ENCODE measurements at regions not wholly inside any gene's neighbourhood (a gene's known extent, or its start where the extent isn't known, plus 50 kb on each side); places are given as distances from the start of the nearest gene placed in this dataset.

- no peaks in the 10 kb centered on the region for H3K4me1 ChIP-seq (ENCODE audit: insufficient read depth, poor library complexity, severe bottlenecking)
- no peak for DNase-seq (ENCODE audit: low spot score)
- no peaks in the 10 kb centered on the region for H3K9me3 ChIP-seq (ENCODE audit: severe bottlenecking)
- TF ChIP-seq CTCF (IDR thresholded peaks at IDR 0.05; ENCODE audit: poor library complexity, severe bottlenecking) = no peak
- no peaks in the 10 kb centered on the region for H3K27me3 ChIP-seq (ENCODE audit: insufficient read depth, poor library complexity, severe bottlenecking)
- no peak overlapping the region for H3K4me3 ChIP-seq (ENCODE audit: severe bottlenecking)
- no peak overlapping the region for H3K27ac ChIP-seq (ENCODE audit: poor library complexity, severe bottlenecking)
- no peaks in the 10 kb centered on the region for H3K36me3 ChIP-seq (ENCODE audit: low read depth)
- no peak for ATAC-seq (ENCODE audit: low read depth)
Observed at GRCh38 chr3:64398476-64398875, 173.2 kb upstream of the PRICKLE2 start.

- TF ChIP-seq CTCF (IDR thresholded peaks at IDR 0.05; ENCODE audit: poor library complexity, severe bottlenecking) = no peak
- H3K27ac ChIP-seq (ENCODE audit: poor library complexity, severe bottlenecking) = no peak overlapping the region
- ATAC-seq (ENCODE audit: low read depth) = no peak
- H3K36me3 ChIP-seq (ENCODE audit: low read depth) = no peaks in the 10 kb centered on the region
- no peaks in the 10 kb centered on the region for H3K27me3 ChIP-seq (ENCODE audit: insufficient read depth, poor library complexity, severe bottlenecking)
- H3K4me3 ChIP-seq (ENCODE audit: severe bottlenecking) = no peak overlapping the region
- no peak for DNase-seq (ENCODE audit: low spot score)
- no peaks in the 10 kb centered on the region for H3K4me1 ChIP-seq (ENCODE audit: insufficient read depth, poor library complexity, severe bottlenecking)
- no peaks in the 10 kb centered on the region for H3K9me3 ChIP-seq (ENCODE audit: severe bottlenecking)
Observed at GRCh38 chr3:64398006-64398405, 172.7 kb upstream of the PRICKLE2 start.

GRCh38 chr3:64397573-64397972, 172.3 kb upstream of the PRICKLE2 start:
- Histone ChIP-seq H3K4me1 (ENCODE audit: insufficient read depth, poor library complexity, severe bottlenecking) (no peaks in the 10 kb centered on the region), H3K36me3 (ENCODE audit: low read depth) (no peaks in the 10 kb centered on the region), H3K4me3 (ENCODE audit: severe bottlenecking) (no peak overlapping the region), H3K27me3 (ENCODE audit: insufficient read depth, poor library complexity, severe bottlenecking) (no peaks in the 10 kb centered on the region), H3K27ac (ENCODE audit: poor library complexity, severe bottlenecking) (no peak overlapping the region), H3K9me3 (ENCODE audit: severe bottlenecking) (no peaks in the 10 kb centered on the region)
- no peak for DNase-seq (ENCODE audit: low spot score)
- no peak for ATAC-seq (ENCODE audit: low read depth)
- TF ChIP-seq CTCF (IDR thresholded peaks at IDR 0.05; ENCODE audit: poor library complexity, severe bottlenecking) = no peak

GRCh38 chr3:64395490-64395889, 170.2 kb upstream of the PRICKLE2 start:
- no peak for ATAC-seq (ENCODE audit: low read depth)

GRCh38 chr3:64393193-64393592, 167.9 kb upstream of the PRICKLE2 start:
- no peak for TF ChIP-seq CTCF (IDR thresholded peaks at IDR 0.05; ENCODE audit: poor library complexity, severe bottlenecking)
- Histone ChIP-seq H3K36me3 (ENCODE audit: low read depth) (no peaks in the 10 kb centered on the region), H3K27me3 (ENCODE audit: insufficient read depth, poor library complexity, severe bottlenecking) (no peaks in the 10 kb centered on the region), H3K4me1 (ENCODE audit: insufficient read depth, poor library complexity, severe bottlenecking) (no peaks in the 10 kb centered on the region), H3K9me3 (ENCODE audit: severe bottlenecking) (no peaks in the 10 kb centered on the region), H3K27ac (ENCODE audit: poor library complexity, severe bottlenecking) (no peak overlapping the region), H3K4me3 (ENCODE audit: severe bottlenecking) (no peak overlapping the region)
- no peak for ATAC-seq (ENCODE audit: low read depth)
- DNase-seq (ENCODE audit: low spot score) = no peak

More at GRCh38 chr3:64395490-64395889, 170.2 kb upstream of the PRICKLE2 start:
- DNase-seq (ENCODE audit: low spot score) = no peak
- H3K9me3 ChIP-seq (ENCODE audit: severe bottlenecking) = no peaks in the 10 kb centered on the region
- no peak overlapping the region for H3K27ac ChIP-seq (ENCODE audit: poor library complexity, severe bottlenecking)
- TF ChIP-seq CTCF (IDR thresholded peaks at IDR 0.05; ENCODE audit: poor library complexity, severe bottlenecking) = no peak
- no peak overlapping the region for H3K4me3 ChIP-seq (ENCODE audit: severe bottlenecking)
- no peaks in the 10 kb centered on the region for H3K4me1 ChIP-seq (ENCODE audit: insufficient read depth, poor library complexity, severe bottlenecking)
- no peaks in the 10 kb centered on the region for H3K27me3 ChIP-seq (ENCODE audit: insufficient read depth, poor library complexity, severe bottlenecking)
- H3K36me3 ChIP-seq (ENCODE audit: low read depth) = no peaks in the 10 kb centered on the region
